Thoracic aorta (tissue), 2 donors: ENCODE measurements at regions not wholly inside any gene's neighbourhood (a gene's known extent, or its start where the extent isn't known, plus 50 kb on each side); places are given as distances from the start of the nearest gene placed in this dataset.

Experiments used
- ATAC-seq: fragments of 150-250 bp; one replicate; pipeline ENCODE4 v1.8.0; 2017; ENCODE audit warnings: low read depth; ENCODE audit not compliant: insufficient number of reproducible peaks, low FRiP score
- DNase-seq: peaks from one replicate; pipeline ENCODE4 v3.0.0-alpha.2; 2020; ENCODE audit warnings: low spot score
- H3K27ac ChIP-seq, 2 donors: fragments of 200-600 bp; sonication (generic); 1 replicate in 1 of 2; 2 replicates in 1 of 2; pipeline ENCODE4 v1.5.1; 2016; ENCODE audit warnings: mild to moderate bottlenecking in 2 of 2, moderate library complexity in 2 of 2
- H3K27me3 ChIP-seq: fragments of 200-600 bp; sonication (generic); replicated peaks from 2 replicates; pipeline ENCODE4 v1.6.0; 2016; ENCODE audit warnings: mild to moderate bottlenecking; ENCODE audit not compliant: insufficient read depth
- H3K36me3 ChIP-seq: fragments of 200-600 bp; sonication (generic); one replicate; pipeline ENCODE4 v1.5.1; 2016
- H3K4me1 ChIP-seq, 2 donors: fragments of 200-600 bp; sonication (generic); 1 replicate in 1 of 2; 2 replicates in 1 of 2; pipeline versions ENCODE4 v1.5.1 to v1.6.0; 2016; ENCODE audit warnings: low read depth in 2 of 2, mild to moderate bottlenecking in 1 of 2; ENCODE audit not compliant: control insufficient read depth in 1 of 2
- H3K4me3 ChIP-seq: fragments of 200-600 bp; sonication (generic); 2 replicates; pipeline ENCODE4 v1.5.1; 2016; ENCODE audit warnings: mild to moderate bottlenecking
- H3K9me3 ChIP-seq: fragments of 200-600 bp; sonication (generic); 2 replicates; pipeline ENCODE4 v1.5.1; 2016
- TF ChIP-seq, protein P1 (sequence below): fragments of 200-600 bp; sonication (generic); IDR thresholded peaks from one replicate; pipeline ENCODE4 v1.5.1; 2019; ENCODE audit warnings: antibody characterized with exemption

DNA sequence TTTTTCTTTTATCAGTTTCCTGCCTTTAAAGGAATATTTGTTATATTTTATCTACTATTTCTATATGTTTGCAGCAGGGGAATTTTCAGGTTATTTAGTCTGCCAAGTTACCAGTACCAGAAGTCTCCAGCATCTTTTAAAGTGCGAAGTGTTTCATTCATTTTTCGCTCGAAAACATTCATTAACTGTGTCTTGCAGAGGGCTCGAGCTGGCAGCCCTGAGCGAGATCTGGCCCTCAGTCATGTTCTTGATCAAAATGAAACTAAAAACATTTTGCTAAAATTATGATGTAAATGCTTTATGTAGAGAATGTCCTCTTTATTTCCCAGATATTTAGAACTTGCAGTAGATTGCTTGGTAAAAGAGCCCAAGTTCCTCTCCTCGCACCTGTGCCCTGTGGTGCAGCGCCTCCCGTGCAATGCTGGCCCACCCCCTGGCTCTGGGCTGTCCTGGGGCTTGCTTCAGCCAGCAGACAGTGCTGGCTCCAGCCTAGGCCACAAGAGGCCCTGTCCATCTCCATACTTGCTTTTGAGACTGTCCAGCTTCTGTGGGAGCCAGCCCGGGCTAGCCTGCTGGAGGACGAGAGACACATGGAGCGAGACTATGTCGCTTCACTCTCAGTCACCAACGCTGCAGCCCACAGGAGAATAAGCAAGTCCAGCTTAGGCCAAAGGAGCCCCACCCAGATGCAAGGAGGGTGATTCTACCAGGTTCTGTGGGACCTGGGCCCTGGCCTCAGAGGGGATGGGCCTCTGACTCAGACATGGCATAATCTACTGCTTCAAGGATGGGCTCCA, 71.9 kb upstream of the PRR23E start:
- TF ChIP-seq, protein P1, sequence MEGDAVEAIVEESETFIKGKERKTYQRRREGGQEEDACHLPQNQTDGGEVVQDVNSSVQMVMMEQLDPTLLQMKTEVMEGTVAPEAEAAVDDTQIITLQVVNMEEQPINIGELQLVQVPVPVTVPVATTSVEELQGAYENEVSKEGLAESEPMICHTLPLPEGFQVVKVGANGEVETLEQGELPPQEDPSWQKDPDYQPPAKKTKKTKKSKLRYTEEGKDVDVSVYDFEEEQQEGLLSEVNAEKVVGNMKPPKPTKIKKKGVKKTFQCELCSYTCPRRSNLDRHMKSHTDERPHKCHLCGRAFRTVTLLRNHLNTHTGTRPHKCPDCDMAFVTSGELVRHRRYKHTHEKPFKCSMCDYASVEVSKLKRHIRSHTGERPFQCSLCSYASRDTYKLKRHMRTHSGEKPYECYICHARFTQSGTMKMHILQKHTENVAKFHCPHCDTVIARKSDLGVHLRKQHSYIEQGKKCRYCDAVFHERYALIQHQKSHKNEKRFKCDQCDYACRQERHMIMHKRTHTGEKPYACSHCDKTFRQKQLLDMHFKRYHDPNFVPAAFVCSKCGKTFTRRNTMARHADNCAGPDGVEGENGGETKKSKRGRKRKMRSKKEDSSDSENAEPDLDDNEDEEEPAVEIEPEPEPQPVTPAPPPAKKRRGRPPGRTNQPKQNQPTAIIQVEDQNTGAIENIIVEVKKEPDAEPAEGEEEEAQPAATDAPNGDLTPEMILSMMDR = no peak
- no peaks in the 10 kb centered on the region for H3K9me3 ChIP-seq
- peaks cover 3 to 26% of the 10 kb centered on the region in 2 donors for H3K4me1 ChIP-seq
- H3K36me3 ChIP-seq = no peaks in the 10 kb centered on the region
- no peak overlapping the region for H3K27ac ChIP-seq
- H3K27me3 ChIP-seq = no peaks in the 10 kb centered on the region
- no peak for DNase-seq
- peak overlapping the region; percentile 16 for H3K4me3 ChIP-seq
- no peak for ATAC-seq

DNA sequence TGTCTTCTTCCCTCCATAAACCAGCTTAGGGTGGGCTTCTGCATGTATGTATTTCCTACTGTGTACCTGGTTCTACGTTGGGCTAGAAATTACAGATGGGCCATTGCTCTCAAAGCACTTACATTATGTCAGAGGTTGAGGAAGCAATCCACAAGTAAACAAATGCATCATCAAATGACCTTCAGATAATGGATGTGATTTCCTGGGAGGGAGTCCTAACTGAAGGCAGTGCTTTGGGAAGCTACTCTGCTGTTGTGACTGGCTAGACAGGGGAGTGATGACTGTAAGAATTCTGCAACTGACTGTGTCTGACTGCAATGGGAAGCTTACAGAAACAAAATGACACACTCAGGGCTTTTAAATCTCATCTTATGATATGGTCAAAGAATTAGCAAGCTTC, 71.0 kb upstream of the PRR23E start:
- TF ChIP-seq, protein P1 = no peak
- no peak for ATAC-seq

DNA sequence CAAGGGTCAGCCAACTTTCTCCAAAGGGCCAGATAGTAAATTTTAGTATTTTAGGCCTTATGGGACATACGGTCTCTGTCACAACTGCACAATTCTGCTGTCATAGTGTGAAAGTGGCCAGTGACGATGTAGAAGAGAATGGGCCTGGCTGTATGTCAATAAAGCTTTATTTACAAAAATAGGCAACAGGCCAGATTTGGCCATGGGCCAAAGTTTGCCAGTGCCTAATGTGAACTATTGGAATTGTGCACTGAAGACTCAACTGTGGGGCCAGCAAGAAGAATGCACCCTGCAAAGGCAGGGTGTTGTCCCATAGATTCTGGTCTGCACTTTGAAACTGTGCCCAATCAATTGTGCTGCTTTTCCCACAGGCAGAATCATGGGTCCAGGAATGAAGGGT, 69.4 kb upstream of the PRR23E start:
- H3K9me3 ChIP-seq = no peaks in the 10 kb centered on the region
- TF ChIP-seq, protein P1 = no peak
- ATAC-seq = no peak
- H3K4me1 ChIP-seq = peaks cover 3 to 26% of the 10 kb centered on the region in 2 donors
- H3K27ac ChIP-seq = no peak overlapping the region
- no peak overlapping the region for H3K4me3 ChIP-seq
- H3K36me3 ChIP-seq = no peaks in the 10 kb centered on the region
- no peak for DNase-seq
- H3K27me3 ChIP-seq = no peaks in the 10 kb centered on the region

More for the DNA sequence above, 71.0 kb upstream of the PRR23E start:
- no peaks in the 10 kb centered on the region for H3K36me3 ChIP-seq
- H3K27ac ChIP-seq = no peak overlapping the region
- no peaks in the 10 kb centered on the region for H3K9me3 ChIP-seq
- H3K27me3 ChIP-seq = no peaks in the 10 kb centered on the region
- H3K4me1 ChIP-seq = peaks cover 3 to 26% of the 10 kb centered on the region in 2 donors
- H3K4me3 ChIP-seq = no peak overlapping the region
- DNase-seq = no peak

DNA sequence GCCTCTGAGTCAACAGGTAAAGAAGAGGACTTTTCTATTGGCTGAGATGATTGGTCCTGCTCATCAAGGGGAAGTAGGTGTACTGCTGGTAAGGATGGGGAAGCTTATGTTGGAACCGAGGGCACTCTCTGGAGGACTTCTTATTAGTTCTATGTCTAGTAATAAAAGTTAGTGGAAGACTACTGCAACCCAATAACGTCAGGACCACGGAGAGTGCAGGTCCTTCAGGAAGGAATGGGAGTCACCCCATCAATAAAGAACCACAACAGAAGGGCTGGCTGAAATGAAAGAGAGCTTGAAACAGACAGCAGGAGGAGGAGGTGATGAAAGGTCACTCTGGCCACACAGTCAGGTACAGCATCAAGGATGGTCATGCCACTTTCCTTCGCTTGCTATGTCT, 68.8 kb upstream of the PRR23E start:
- no peaks in the 10 kb centered on the region for H3K27me3 ChIP-seq
- DNase-seq (no peak), ATAC-seq (no peak)
- no peaks in the 10 kb centered on the region for H3K36me3 ChIP-seq
- H3K9me3 ChIP-seq = no peaks in the 10 kb centered on the region
- H3K4me3 ChIP-seq = no peak overlapping the region
- peaks cover 3 to 26% of the 10 kb centered on the region in 2 donors for H3K4me1 ChIP-seq
- TF ChIP-seq, protein P1 = no peak
- no peak overlapping the region for H3K27ac ChIP-seq

DNA sequence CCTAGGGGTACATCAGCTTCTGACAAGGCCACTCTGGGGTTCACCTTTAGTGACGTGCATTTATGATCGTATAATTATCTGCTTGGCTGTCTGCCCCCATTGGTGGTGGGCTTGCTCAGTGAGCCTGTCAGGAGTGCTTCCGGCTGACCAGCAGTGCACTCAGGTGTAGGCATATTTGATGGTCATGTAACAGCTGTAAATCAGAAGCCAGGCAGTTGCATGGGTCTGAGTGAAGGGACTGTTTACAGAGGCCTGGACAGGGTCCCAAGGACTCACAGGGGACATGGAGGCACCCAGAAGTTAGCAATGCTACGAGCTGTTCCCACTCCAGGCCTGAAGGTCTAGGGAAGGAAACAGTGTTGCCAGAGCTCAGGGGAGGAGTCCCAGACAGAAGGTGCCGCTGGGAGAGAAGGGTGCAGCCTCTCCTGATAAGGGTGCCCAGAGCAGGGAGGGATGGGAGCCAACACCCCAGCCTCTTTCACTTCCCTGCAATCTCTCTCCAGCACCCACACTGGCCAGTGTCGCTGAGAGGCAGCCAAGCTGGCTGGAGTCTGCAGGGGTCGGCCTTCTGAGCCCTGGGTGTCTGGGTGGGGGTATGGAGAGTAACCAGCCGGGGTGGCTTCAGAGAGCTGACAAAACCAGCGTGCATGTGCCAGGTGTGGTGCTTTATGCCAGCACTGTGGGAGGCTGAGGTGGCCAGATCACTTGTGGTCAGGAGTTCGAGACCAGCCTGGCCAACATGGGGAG, 61.3 kb upstream of the PRR23E start:
- H3K4me1 ChIP-seq = peaks cover 0 to 11% of the 10 kb centered on the region in 2 donors

More for the DNA sequence above, 61.3 kb upstream of the PRR23E start:
- TF ChIP-seq, protein P1 = no peak
- H3K36me3 ChIP-seq = no peaks in the 10 kb centered on the region
- DNase-seq (no peak), ATAC-seq (no peak)
- no peaks in the 10 kb centered on the region for H3K9me3 ChIP-seq
- H3K27ac ChIP-seq = no peak overlapping the region
- H3K27me3 ChIP-seq = no peaks in the 10 kb centered on the region
- H3K4me3 ChIP-seq = no peak overlapping the region
